ENCODE measurements at regions not wholly inside any gene's neighbourhood (a gene's known extent, or its start where the extent isn't known, plus 50 kb on each side); places are given as distances from the start of the nearest gene placed in this dataset.
A peak's percentile ranks its signal among the peaks of the same experiment; 100 is the strongest.
"Not testable (repeated sequence)": the region's sequence is repeated elsewhere in the genome, so short reads cannot be mapped to it uniquely, and the experiment has no call there.

DNA sequence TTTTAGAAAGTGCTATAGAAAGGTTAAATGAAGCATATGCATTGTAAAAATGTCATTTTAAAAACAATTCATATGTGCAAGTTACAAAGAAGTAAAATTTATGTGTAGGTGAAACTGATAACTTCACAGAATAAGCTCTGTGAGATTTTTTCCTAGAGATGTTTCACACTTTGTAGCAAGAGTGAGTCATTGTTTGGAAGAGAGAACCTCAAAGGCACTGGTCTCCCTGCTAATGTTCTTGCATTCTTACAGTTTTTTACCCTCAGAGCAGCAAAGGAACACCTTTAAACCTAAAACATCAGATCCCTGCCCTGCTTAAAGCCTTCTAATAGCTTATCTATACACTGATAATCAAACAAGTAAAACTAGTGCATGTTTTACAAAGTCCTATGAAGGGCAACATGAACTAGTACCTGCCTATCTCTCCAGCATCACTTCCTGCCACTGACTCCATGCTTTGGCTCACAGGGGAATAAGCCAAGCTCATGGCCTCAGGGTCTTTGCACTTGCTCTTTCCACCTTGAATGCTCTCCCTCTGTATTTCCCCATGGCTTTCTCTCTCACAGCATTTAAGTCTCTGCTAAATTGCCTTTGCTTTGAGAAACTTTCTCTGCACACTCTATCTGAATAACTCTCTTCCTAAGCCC is 997.0 kb downstream of the GATA3 start:
- no peak for DNase-seq (ENCODE audit: low read depth)

DNA sequence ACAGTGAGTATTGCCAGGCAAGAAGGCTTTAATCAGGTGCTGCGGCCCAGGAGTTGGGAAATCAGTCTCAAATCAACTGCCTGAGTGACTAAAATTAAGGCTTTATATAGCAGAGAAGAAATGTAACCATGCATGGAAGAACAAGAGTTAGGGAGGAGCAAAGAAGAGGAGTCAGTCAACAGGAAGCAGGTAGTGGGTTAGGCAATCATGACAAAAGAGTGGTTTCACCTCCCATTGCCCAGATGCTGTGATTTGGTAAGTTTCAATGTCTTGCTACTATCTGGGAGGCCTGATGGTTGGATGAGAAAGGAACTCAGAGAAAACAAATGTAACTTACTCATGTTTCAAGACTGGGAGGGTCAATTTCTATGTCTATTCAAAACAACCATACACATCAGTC is 998.3 kb downstream of the GATA3 start:
- DNase-seq (ENCODE audit: low read depth): no peak

DNA sequence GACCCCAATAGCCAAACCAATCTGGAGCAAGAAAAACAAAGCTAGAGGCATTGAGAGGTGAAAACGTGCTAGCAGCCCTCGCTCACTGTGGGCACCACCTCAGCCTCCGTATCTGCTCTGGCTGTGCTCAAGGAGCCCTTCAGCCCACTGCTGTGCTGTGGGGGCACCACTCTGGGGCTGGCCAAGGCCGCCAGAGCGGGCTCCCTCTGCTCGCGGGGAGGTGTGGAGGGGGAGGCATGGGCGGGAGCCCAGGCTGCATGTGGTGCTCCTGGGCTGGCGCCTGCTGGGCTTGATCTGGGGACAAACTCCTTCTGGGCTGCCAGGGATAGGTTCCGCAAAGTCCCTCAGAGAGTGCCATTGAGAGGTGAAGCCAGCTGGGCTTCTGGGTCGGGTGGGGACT is 1002.0 kb downstream of the GATA3 start:
- DNase-seq (ENCODE audit: low read depth): no peak

DNA sequence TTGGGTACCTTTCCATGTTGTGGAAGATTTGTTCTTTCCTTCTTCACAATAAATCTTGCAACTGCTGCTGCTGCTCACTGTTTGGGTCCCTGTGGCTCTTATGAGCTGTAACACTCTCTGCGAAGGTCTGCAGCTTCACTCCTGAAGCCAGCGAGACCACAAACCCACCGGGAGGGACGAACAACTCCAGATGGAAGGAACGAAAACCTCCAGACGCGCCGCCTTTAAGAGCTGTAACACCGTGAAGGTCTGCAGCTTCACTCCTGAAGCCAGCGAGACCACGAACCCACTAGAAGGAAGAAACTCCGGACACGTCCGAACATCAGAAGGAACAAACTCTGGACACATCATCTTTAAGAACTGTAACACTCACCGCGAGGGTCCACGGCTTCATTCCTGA is 1002.8 kb downstream of the GATA3 start:
- not testable (repeated sequence) for DNase-seq (ENCODE audit: low read depth)

DNA sequence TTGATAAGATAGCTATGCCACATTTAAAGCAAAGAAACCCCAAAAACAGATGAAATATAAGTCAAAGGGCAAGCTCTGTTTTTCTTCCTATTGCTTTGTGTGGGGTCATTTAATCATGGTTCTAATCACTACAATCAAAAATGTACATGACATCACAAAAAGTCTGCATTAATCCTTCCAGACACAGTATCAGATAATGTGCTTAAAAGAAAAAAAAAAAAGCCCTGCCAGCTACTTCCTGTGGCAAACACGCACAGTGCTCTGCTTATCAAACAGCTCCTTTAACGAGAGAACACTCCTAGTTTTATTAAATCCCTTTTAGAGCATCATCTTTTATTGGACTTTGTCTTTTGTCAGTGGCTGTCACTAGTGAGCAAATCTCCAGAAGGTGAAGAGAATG is 1005.8 kb downstream of the GATA3 start:
- DNase-seq (ENCODE audit: low read depth): no peak

DNA sequence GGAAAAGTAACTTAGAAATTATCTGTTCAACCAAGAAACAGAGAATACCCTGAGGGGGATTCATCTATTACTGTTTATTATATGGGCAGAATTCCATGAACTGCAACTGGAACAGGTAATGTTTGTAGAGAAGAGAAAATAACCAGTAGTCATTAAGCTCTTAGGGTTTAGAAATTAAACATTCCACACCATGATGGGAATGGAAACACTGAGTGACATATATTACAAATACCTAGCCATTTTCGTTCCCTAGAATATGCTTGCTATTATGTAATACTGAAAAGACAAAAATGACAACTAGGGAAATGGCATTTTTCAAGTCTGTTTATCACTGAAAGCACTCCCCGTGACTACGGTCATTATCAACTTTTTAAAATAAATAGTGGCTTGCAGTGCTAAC is 1007.4 kb downstream of the GATA3 start:
- no peak for DNase-seq (ENCODE audit: low read depth)

DNA sequence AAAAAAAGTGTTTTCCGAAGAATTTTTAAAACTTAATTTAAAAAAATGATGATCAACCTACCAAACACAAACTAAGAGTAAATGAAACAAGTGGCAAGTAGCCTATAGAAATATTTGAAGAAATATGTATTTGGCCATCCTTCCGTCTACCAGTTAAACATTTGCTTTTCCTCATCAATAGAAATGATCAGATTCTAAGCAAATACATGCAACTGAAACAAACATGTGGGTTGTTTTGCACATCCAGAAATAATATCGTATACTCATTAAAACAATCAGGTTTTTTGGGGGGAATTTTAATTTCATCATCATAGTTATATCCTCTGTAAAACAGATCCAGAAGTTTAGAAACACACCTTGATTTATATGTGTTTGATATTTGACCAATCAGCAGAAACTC is 1011.7 kb downstream of the GATA3 start:
- DNase-seq (ENCODE audit: low read depth): no peak

DNA sequence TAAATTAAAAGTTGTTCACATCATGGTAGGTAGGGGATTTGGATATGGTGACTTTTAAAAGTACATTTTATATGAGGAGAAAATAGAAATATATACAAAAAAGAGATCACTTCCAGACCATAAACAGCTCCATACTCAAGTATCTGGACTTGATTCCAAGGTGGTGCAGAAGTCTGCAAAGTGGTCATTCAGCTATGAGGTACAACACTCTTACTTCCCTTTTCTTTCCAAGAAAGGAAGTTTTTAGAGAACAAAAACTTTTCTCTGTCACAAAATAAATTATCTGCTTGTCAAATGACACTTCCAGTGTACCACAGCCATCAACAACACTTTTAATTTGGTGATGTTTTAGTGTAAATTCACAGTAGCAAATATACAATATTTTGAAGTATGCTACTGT is 1013.5 kb downstream of the GATA3 start:
- DNase-seq (ENCODE audit: low read depth): no peak

DNA sequence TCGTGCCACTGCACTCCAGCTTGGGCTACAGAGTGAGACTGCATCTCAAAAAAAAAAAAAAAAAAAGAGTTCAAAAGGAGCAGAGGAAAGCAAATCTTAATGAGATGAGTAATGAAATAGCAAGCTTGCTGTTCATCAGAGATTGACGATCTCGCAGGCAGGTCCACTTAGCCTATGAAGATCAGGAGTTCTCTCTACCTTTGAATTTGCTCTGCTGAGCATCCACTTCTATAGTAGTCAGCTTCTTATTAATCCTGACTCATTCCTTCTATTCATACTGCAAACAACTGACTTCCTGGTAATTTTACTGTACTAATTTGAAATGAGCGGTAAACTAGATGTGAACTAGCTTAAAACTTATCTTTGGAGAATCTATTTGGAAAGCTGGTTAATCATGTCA is 1014.6 kb downstream of the GATA3 start:
- DNase-seq (ENCODE audit: low read depth): no peak

DNA sequence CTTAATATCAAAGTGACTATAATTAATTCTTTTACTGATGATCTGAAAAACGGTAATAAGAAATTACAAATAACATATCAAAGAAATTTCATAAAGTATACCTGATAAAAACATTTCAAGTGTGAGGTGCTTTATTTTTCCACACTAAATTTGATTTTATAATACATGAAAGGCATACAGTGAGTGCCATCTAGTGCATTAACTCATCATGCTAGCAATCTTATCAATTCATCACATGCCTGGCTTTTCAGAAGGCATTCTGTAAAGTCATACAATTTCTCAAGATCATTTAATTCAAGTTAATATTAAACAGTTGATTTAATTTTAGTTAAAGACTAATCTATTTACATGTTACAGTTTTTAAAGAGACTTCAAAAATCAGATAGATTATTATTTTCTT is 1020.9 kb downstream of the GATA3 start:
- DNase-seq (ENCODE audit: low read depth): no peak

DNA sequence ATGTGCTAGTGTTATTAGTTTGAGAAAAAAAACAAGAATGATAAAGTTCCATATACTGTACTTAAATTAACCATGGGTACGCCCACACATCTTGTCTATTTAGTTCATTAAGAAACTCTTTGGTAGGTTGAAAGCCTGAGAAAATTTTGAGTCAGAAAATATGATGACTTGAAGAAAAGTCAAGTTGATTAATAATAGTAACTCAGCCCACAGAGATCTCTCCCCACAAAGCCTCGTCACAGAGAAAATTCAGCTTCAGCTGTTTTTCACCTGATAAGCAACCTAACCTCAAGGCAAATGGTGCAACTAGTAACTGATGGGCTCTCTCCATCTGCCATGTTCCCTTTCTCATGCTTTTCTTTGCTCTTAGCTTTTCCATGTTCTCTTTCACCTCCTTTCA is 1021.6 kb downstream of the GATA3 start:
- no peak for DNase-seq (ENCODE audit: low read depth)

DNA sequence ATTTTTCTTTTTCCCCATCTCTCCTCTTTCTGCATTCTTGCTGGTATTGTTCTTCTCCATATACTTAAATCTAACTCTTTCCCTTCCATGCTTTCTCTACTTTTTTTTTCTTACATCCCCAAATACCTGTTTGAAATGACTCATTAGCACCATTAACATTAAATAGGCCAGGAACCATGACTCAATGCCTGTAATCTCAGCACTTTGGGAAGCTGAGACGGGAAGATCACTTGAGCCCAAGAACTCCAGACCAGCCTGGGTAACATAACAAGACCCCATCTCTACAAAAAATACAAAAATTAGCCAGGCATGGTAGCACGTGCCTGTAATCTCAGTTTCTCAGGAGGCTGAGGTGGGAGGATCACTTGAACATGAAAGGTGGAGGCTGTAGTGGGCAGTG is 1026.8 kb downstream of the GATA3 start:
- DNase-seq (ENCODE audit: low read depth): no peak

DNA sequence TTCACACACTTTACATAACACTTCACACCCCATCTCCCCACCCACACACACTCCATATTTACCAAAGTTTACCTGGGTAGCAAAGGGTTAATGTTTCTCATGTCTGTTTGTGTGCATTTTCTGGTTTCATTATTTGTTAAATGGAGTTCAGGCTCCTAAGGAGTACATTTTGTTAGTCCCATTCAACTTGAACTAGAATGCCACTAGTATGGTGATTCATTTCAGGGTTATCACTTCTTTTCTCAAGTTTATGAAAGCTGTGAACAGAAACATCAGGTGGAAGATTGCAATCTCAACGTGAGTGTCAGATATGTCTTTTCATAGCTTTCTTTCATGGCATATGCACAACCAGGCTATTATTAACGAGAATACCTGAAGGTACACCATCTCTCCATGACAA is 1027.5 kb downstream of the GATA3 start:
- no peak for DNase-seq (ENCODE audit: low read depth)

DNA sequence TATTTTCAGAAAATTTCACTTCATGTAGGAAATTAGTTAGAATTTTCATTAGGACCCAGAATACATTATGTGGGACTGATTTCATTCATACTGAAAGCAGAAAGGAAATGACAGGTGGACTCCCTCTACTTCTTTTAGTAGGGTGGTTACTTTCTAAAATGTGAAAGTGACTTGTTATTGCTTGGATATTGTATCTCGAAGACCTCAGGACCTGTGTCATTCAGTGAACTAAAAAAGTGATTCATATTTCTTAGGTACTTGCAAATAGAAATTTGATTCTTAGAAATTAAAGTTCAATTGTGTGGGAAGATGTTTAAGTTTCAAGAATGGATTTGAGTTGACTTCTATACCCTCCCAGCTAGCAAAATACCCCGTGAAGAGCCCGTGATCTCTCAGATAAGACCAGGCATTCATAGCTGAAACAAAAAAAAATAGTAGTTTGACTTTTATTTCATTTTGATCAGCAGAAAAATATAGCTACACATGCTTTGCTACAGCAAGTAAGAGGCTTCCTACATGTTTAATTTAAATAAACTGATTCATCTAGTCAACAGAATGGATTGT is 1037.1 kb downstream of the GATA3 start:
- no peak for DNase-seq (ENCODE audit: low read depth)

DNA sequence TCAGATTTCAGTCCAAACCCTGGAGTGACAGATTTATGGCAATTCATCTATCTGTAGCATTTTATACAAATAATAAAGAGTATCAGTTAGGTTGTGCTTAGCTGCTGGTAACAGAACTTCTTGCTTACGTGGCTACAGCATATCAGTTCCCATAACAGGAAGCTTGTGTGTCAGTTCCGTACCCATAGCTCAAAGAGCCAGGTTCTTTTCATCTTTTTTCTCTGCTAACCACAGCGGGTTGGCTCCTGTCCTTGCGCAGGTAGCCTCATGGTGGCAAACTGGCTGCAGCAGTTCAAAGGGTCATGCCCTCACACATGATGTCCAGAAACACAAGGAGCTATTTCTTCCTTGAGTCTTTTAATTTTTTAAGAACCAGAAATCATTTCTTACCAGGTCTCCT is 1041.8 kb downstream of the GATA3 start:
- peak; percentile 6 for DNase-seq (ENCODE audit: low read depth)

DNA sequence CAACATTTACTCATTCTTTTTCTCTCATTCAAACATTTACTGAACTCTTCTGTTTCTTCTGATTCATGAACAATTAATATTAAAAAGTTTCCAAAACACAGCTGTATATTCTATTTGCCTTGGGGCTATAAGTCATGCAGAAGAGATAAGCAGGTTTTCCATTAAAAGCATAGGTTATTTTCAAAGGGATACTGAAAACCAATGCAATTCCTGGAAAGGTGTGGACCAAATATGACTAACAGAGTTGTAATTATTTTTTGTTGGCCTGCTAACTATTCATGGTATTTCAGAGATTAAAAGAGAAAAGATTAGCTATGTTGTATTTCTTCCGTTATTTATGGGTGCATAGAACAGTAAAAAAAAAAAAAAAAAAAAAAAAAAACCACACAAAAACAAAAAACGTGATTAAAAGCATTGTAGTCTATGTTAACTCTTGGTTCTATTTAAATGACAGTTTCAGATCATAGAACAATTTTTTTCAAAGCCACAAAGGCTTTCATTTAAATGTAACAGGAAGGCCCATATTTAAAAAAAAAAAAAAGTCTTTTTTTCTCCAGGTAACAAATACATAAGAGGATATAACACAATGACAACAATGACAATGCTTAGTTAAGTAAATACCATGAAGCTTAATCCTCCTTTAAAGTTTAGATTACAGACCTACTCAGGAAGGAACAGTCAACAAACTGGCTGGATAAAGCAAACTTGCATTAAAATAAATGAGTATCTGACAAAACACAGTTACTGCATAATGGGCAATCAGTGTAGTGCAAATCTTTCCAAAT is 1042.9 kb downstream of the GATA3 start:
- no peak for DNase-seq (ENCODE audit: low read depth)

DNA sequence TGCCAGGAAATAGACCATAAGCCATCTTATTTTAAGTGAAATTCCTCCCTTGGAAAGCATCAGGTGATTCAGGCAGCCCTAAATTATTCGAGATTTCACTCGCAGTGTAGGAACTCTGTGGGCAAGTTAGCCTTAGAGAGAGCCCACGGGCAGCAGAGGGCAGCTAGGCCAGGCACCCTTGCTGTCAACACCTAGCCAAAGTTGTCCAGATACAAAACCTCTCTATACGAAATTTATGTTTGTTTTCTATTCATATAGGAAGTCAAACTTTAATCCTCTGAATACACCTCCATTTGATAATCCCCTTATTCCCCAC is 1043.5 kb downstream of the GATA3 start:
- no peak for DNase-seq (ENCODE audit: low read depth)

DNA sequence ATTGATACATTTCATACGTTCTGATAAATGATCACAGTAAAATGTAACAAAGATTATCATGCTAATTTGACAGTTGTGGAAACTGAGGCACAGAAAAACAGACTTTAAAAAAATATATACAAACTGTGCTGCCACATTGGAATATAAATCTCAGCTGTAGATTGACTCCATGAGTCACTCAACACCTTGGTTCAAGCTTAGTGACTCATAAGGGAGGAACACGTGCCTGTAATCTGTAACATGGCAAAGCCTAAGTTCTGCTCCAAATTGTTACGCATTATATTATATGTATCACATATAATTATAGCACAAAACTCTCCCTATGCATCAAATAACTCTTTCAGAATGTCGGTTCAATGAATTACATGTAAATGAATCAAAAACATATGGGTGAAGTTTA is 1047.5 kb downstream of the GATA3 start:
- DNase-seq (ENCODE audit: low read depth): no peak

DNA sequence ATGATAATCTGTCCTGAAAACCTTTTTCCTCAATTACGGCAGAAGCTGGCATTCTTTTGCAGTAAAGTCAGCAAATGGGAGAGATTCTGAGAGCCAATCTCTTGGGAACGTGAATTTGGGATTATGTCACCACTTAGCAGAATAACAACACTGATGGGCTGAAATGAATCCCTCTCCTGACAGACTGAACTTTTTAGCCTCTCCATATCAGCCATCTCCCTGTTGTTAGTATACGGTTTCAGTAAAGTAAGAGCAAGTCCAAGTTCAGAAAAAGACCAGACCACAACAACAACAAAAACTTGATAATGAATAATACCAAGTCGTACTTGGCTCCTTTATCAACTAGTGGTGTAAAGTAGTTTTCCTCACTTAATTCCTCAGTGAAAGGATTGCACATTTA is 1048.8 kb downstream of the GATA3 start:
- no peak for DNase-seq (ENCODE audit: low read depth)

DNA sequence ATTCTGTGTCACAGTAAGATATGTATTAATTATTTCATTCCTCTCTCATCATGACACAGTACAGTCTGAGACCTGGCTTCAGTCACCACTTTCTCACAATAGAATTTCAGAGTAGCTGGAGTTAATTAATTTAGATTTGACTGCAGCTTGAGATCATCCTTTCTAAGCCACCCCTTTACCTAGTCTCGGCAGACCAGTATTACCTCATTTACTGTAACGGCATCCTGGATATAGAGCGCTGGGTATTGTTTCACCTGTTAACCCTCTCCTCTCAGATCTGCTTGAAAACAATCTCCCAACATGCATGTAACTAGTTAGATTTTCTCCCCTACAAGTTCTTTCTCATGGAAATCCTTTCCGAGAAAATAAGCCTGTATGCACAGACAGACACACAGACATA is 1057.5 kb downstream of the GATA3 start:
- DNase-seq (ENCODE audit: low read depth): no peak

DNA sequence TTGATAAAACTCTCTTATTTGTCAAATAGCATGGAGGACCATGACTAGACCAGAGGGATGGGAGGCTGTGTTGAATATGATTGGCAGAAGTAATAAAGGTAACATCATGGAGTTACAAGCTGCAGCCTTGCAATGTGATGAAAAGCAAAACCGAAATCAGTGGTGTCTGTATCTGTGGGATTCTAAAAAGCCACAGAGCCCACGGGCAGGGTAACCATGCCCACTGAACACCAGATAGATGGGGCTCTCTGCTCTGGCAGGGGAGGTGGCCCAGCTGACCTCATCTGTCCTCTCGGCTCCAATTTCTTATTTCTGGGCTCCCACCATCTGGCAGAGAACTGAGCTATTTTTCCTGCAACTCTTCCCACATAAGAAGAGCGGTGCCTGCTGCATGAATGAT is 1072.2 kb downstream of the GATA3 start:
- no peak for DNase-seq (ENCODE audit: low read depth)

DNA sequence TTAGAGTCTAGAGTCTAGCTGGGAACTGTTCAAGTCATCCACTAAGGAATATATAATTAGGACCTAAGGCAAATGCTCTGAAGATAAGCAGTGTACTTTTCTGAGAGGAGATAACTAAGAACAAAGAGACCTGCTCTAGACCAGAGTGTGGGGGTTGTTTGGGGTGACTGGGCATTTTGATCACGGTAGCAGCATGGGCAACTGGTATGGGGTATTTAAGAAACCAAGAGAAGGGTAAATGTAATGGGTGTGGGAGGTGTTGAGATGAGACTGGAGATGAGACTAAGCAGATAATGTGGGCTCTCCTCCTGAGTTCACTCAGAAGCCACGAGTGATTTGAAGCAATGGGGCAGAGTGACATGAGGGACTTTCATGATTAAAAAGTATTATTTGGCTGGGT is 1082.9 kb downstream of the GATA3 start:
- no peak for DNase-seq (ENCODE audit: low read depth)

DNA sequence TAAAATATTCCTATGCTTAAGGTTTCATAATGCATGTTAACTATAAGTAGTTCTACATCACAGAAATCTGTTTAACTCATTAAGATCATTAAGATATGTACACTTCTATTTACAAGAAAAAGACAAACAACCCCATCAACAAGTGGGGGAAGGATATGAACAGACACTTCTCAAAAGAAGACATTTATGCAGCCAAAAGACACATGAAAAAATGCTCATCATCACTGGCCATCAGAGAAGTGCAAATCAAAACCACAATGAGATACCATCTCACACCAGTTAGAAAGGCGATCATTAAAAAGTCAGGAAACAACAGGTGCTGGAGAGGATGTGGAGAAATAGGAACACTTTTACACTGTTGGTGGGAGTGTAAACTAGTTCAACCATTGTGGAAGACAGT is 1084.3 kb downstream of the GATA3 start:
- not testable (repeated sequence) for DNase-seq (ENCODE audit: low read depth)

DNA sequence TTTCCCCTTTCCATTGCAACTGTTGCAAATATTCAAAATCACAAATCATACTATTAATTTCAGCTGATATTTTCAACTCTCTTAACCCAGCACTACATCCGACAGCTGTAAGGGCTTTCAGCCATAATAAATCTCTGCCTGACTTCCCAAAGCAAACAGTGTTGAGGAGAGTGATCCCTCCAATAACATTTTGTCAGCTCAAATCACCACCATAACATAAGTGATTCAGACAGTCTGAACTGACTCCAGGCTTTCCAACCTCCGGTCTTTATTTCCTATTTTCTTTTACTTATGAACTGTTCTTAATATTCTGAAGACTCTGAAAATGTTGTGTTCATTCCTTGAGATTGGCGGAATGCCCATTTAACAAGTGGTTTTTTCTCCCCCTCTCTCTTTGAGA is 1085.9 kb downstream of the GATA3 start:
- DNase-seq (ENCODE audit: low read depth): no peak
